ENCODE measurements at regions not wholly inside any gene's neighbourhood (a gene's known extent, or its start where the extent isn't known, plus 50 kb on each side); places are given as distances from the start of the nearest gene placed in this dataset.
"Not testable (repeated sequence)": the region's sequence is repeated elsewhere in the genome, so short reads cannot be mapped to it uniquely, and the experiment has no call there.

GRCh38 chr6:120786682-120787081 is 547.6 kb downstream of the TBC1D32 start:
- FAIRE-seq, result no peak

GRCh38 chr6:120786256-120786655 is 548.0 kb downstream of the TBC1D32 start:
- FAIRE-seq, result no peak

GRCh38 chr6:120785459-120786086 is 548.7 kb downstream of the TBC1D32 start:
- FAIRE-seq, result no peak

GRCh38 chr6:120779441-120779840 is 554.8 kb downstream of the TBC1D32 start:
- no peak for FAIRE-seq

GRCh38 chr6:120775698-120776097 is 558.6 kb downstream of the TBC1D32 start:
- no peak for FAIRE-seq

GRCh38 chr6:120774275-120774674 is 560.0 kb downstream of the TBC1D32 start:
- FAIRE-seq, result no peak

- FAIRE-seq, result no peak
Measured at GRCh38 chr6:120771019-120771418, 563.3 kb downstream of the TBC1D32 start.

GRCh38 chr6:120764312-120764711 is 570.0 kb downstream of the TBC1D32 start:
- FAIRE-seq, result no peak

GRCh38 chr6:120759570-120759969 is 574.7 kb downstream of the TBC1D32 start:
- no peak for FAIRE-seq

GRCh38 chr6:120748574-120748973 is 585.7 kb downstream of the TBC1D32 start:
- FAIRE-seq, result not testable (repeated sequence)

- no peak for FAIRE-seq
Measured at GRCh38 chr6:120736740-120737139, 597.5 kb downstream of the TBC1D32 start.

- no peak for FAIRE-seq
Measured at GRCh38 chr6:120735641-120736040, 598.6 kb downstream of the TBC1D32 start.

- FAIRE-seq, result no peak
Measured at GRCh38 chr6:120711255-120711654, 623.0 kb downstream of the TBC1D32 start.

GRCh38 chr6:120700001-120700400 is 634.3 kb downstream of the TBC1D32 start:
- no peak for FAIRE-seq

- FAIRE-seq, result no peak
Measured at GRCh38 chr6:120686492-120686891, 647.8 kb downstream of the TBC1D32 start.

GRCh38 chr6:120682145-120682544 is 652.1 kb downstream of the TBC1D32 start:
- no peak for FAIRE-seq

GRCh38 chr6:120681204-120681603 is 653.1 kb downstream of the TBC1D32 start:
- FAIRE-seq, result no peak

- no peak for FAIRE-seq
Measured at GRCh38 chr6:120675886-120676285, 658.4 kb downstream of the TBC1D32 start.

GRCh38 chr6:120671519-120671918 is 662.8 kb downstream of the TBC1D32 start:
- FAIRE-seq, result no peak

GRCh38 chr6:120652506-120652905 is 681.8 kb downstream of the TBC1D32 start:
- no peak for FAIRE-seq

- no peak for FAIRE-seq
Measured at GRCh38 chr6:120648713-120649112, 685.6 kb downstream of the TBC1D32 start.

- FAIRE-seq, result no peak
Measured at GRCh38 chr6:120646101-120646500, 688.2 kb downstream of the TBC1D32 start.

- FAIRE-seq, result no peak
Measured at GRCh38 chr6:120632975-120633374, 701.3 kb downstream of the TBC1D32 start.

- no peak for FAIRE-seq
Measured at GRCh38 chr6:120627612-120628011, 706.7 kb downstream of the TBC1D32 start.

GRCh38 chr6:120622127-120622631 is 712.1 kb downstream of the TBC1D32 start:
- no peak for FAIRE-seq
